SW 1271 (cell line): ENCODE measurements at regions not wholly inside any gene's neighbourhood (a gene's known extent, or its start where the extent isn't known, plus 50 kb on each side); places are given as distances from the start of the nearest gene placed in this dataset.
"Not testable (repeated sequence)": the region's sequence is repeated elsewhere in the genome, so short reads cannot be mapped to it uniquely, and the experiment has no call there.

Source experiments
- DNase-seq, 2 experiments: peaks; one replicate each; lab custom pipeline; 2025; lab: John Stamatoyannopoulos, UW

DNA sequence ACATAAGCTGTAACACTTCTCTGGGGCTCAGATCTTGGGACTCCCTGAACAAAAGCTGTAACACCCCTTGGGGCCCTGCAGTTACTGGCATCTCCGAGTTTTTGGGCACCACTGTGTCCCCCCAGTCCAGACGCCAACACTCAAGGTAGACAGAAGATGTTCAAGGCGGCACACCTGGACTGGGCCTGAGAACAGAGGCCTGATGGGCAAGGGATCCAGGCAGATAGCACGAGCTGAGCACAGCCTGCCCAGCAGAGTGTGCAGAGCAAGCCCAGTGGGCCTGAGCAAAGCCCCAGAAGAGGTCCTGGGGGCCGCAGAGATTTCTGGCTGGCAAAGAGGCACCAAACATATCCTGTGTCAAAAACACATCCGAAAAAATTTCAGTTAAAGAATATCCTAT lies 1163.3 kb upstream of the PRR20A start:
- DNase-seq, result no peak

DNA sequence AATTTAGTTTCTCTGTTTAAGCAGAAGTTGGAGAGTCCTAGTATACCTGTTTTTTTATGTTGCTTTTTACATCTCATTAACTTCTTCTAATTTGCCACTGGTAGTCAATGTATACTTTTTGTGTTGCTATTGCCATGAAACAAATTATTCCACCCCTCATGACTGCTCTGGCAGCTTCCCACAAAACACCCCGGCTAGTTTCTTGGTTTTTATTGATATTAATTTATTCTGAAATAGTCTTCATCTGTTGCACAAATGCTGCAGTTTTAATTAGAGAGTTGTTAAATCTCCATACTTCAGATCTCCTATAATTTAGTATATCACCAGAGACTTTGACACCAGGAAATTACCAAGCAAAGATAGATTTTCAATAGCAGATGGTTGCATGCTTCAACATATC lies 1159.3 kb upstream of the PRR20A start:
- DNase-seq, result no peak

DNA sequence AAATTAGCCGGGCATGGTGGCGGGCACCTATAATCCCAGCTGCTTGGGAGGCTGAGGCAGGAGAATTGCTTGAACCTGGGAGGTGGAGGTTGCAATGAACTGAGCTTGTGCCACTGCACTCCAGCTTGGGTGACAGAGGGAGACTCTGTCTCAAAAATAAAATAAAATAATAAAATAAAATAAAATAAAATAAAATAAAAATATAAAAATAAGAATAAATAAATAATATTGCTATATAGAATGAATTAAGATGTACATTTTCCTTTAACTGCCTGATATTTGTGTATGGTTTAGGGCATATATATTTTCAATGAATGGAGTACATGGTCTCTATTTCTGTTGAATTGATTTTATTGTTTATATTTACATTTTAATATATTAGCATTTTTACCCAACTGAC lies 1156.7 kb upstream of the PRR20A start:
- not testable (repeated sequence) for DNase-seq

DNA sequence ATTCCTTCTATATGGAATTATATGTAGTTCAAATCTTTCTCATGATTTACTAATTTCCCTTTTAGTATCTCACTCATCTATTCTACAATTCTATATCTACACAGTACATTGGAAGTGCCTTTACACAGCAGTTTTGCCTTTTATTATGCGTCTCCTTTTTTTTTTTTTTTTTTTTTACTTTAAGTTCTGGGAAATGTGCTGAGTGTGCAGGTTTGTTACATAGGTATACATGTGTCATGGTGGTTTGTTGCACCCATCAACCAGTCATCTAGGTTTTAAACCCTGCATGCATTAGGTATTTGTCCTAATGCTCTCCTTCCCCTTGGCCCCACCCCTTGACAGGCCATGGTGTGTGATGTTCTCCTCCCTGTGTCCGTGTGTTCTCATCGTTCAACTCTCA lies 1150.1 kb upstream of the PRR20A start:
- no peak for DNase-seq

DNA sequence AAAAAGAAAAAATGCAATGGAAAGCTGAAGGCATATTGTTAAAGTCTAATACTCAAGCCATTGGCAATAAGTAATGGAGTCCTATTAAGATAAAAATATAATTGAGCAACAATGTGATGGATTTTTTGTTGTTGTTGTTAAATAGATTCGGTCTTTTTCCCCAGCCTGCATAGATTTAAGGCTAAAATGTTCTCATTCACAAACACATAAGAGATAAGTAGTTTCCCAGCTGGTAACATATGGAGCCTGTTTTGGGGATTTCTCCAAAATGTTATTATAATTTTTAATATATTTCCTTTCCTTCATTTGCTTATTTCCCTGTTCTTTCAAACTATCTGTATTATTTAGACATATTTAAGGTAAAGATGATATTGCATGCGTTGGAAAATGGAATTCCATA lies 1149.1 kb upstream of the PRR20A start:
- no peak for DNase-seq

DNA sequence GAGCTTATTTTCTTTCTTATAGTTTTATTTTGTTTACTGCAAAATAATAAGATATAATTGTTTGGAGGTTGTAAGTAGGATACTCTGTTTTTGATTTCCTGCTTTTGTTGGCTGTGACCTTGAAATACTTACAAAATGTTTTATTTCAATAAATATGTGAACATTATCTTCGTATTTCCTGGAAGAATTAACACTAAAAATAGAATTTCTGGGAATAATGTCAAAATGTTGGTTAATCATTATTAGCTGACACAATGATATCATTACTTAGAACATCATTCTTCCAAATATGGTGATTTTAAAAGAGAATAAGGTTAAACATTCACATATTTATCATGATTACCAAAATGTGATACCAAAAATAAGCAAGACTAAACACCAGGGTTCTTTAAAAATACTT lies 1148.6 kb upstream of the PRR20A start:
- DNase-seq, result no peak

DNA sequence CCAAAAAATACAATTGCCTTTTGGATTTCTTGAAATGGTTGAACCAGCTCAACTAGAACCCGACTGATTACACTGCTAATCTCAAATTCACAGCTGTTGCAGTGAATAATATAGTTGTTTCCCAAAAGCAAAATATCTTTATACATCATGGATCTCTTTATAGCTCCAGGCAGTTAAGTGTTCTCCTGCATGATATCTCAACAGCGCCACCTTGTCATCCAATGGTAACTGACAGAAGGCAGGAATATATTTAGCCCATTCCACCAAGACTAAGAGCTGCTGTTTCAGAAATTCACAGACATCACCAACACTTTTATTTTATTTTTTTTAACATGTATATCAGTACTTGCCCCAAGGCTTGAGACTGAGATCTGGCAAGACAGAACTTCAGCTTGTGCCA lies 1141.0 kb upstream of the PRR20A start:
- no peak for DNase-seq

DNA sequence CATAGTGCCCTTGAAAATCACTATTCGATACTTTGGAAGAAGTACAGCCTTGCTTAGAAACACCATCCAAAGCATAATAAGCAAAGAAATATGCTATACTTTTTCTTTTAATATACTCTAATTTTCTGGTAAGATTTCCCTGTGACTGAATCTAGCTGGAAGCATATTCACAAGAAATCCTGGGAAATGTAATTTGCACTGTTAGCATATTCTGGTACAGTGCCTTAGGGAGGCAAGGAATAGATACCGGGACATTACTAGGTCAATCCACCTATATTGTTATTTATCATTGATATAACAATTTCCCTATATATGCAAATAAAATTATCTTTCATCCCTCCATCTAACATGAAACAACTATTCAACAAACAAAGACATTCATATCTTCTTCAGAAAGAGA lies 1131.3 kb upstream of the PRR20A start:
- no peak for DNase-seq

DNA sequence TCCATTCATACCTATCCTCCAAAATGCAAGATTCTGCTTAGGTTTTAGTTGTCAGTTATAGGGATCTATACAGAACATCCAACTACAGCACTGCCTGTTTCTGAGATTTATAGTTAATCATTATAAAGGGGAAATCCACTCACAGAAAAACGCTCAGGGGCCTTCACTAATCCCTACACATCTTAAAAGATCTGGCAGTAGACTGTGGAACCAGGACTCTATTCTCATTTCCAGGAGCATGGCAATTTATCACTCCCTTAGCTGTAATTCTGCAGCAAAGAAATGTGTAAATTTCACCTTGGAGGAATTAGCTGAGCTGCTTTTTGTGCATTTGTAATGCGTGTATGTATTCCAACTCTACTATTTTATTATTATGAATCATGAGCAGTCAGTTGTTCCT lies 1128.1 kb upstream of the PRR20A start:
- DNase-seq, result no peak

DNA sequence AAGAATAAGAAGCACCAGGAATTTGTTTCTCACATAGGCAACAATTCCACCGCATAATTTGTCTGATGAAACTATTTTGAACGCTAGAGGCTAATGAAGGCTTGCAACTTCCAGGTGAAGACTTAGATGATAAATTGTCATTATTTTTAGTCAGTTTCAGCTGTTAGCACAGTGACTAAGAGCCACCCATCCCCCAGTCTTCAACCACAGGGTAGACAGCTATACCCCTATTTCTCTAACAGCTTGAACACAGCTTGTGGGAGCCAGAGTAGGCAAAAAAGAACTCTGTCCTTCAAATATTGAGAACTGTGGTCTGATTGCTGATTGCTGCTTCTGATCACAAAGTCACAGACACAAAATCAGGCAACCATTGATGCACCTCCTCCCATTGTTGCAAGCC lies 1124.8 kb upstream of the PRR20A start:
- DNase-seq, result no peak

DNA sequence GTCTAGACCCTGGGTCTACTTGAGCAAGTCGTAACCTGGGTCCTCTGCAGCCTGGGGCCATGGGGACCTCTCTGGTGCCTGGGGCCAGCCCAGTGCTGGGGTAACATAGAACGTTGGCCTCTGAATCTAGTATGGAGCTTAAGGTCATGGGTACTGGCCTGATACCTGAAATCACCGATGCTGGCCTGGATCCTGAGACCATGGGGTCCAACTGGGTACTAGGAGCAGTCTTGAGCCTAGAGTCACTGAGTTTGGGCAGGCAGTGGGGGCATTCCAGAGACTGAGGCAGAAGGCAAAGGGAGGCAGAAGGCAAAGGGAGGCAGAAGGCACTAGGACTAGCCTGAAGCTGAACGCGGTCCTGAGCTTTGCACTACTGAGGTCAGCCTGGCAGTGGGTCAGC lies 1121.1 kb upstream of the PRR20A start:
- no peak for DNase-seq

DNA sequence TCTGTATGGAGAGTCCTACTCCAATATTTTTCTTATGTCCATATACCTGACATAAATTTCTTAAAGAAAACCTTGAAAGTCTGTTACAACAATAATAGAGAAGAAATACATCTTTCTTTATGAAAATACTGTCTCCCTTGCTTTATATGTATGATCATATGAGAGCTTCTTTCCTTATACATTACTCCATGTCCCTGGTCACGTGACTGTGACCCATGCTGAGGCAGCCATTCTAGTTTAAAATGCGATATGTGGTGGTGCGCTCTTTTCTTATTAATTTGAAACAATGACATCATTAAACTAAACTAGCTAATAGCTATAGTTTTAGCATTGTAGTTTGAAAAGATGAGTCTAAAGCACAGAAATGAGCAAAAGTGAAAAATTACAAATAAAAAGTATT lies 1120.3 kb upstream of the PRR20A start:
- DNase-seq, result no peak

DNA sequence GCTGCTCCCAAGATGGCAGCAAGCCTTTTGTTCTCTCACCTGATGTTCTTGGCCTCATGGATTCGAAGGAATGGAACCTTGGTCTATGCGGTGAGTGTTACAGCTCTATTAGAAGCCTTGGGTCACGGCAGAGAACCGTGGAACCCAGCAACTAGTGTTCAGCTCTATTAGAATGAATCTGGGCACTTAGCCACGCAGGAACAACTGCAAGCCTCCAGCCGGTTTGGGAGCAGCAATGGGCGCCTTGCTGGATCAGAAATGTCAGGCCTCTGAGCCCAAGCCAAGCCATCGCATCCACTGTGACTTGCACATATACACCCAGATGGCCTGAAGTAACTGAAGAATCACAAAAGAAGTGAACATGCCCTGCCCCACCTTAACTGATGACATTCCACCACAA lies 1100.7 kb upstream of the PRR20A start:
- DNase-seq, result no peak

DNA sequence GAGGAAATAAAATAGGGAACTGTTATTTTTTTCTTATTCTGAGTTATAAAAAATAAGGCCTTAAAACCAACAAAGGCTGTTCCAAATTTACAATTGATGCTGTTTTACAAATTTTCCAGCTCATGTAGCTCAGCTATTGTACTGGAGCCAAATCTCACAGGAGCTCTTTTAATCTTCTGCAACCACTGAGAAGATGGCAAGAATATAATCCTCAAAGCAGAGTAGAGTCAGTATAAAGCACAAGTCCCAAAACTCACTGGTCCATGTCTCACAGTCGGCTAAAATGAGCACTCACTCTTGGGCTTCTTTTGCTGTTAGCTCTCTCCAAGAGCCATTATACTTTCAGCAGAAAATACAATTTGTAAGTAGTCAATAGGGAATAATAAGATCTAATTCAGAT lies 1074.4 kb upstream of the PRR20A start:
- DNase-seq, result no peak

DNA sequence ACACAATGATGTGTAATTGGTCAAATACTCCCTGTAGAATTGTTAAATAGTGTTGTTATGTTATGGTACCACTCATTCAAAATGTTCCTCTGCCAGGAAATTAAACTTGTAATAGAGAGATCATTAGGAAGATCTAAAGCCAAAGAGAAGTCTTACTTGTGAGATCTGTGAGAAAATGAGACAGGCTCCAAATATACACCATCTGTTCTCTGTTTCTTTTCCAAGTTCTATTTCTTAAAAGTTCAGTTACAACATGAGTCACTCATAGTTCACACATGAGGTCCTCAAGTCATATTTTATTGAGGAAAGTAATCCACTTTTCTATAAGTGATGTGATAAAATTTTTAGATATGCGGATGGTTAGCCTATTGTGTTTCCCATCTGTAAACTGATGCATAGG lies 1038.1 kb upstream of the PRR20A start:
- no peak for DNase-seq

DNA sequence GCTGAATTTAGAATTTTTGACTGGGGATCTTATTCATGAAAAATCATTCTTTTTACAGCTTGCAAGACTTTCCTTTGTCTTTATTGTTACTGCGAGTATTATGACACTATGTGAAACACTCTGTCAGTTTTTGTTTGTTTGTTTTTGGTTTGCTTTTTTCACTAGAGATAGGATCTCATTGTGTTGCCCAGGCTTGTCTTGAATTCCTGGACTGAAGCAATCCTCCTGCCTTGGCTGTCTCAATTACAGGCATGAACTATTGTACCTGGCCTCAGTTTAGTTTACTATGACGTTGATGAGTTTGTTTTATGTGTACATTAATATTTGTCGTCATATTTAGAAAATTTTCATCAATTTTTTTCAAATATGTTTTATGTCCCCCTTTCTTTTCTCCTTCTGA lies 1030.0 kb upstream of the PRR20A start:
- DNase-seq, result no peak

DNA sequence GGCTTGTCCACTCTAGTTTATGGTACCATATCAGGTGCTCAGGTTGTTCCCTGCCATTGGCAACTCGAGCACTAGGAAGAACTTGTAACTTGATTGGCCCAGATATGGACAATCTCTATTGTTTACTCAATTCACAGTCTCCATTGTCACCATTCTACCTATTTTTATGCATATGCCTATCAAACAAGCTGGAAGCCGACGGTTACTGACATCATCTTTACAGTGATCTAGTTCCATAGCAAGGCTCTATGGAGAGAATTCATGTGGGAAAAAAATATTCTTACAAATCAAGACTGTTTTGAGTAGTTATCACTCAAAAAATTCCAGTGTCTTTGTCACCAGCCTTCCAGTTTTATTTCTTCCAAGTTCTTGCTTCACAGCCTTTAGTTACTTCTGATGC lies 1006.2 kb upstream of the PRR20A start:
- no peak for DNase-seq

DNA sequence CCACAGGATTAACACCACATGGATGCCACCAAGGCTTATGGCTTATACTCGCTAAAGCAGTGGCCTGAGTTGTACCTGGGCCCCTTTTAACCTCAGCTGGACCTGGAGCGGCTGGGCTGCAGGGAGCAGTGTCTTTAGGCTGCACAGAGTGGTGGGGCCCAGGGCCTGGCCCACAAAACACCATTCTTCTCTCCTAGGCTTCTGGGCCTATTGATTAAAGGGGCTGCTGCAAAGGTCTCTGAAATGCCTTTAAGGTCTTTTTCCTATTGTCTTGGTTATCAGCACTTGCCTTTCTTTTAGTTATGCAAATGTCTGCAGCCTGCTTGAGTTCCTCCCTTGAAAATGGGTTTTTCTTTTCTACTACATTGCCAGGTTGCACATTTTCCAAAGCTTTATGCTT lies 973.9 kb upstream of the PRR20A start:
- DNase-seq, result no peak

DNA sequence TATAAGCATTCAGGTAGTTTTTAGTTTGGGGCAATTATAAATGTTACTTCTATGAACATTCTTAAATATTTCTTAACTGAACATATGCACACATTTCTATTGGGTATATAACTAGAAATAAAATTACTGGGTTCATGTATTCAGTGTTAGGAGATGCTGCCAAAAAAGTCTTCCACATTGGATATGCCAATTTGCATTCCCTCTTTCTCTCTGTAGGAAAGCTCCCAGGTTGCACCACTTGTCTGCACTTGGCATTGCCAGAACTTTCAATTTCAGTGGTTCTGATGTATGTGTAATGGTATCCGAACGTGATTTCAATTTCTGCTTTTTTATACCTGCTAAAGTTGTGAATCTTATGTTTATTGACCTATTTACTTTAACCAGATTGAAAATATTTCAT lies 972.1 kb upstream of the PRR20A start:
- no peak for DNase-seq

DNA sequence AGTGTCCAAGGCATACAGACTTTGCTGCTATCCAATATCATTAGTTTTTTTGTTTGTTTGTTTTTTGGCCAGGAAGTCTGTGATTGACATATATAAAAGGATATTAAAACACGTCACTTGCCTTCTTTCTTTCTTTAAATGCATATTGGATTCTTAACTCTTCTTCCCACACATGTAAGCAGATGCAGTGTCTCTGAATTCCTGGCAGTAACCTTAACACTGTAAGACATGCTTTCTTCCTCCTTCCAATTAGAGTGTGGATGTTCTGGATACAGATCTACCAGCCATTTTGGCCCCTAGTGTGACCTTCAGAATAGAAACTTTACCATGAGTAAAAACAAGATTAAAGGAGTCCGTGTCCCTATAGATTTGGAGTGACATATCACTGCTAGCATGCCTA lies 967.4 kb upstream of the PRR20A start:
- no peak for DNase-seq

DNA sequence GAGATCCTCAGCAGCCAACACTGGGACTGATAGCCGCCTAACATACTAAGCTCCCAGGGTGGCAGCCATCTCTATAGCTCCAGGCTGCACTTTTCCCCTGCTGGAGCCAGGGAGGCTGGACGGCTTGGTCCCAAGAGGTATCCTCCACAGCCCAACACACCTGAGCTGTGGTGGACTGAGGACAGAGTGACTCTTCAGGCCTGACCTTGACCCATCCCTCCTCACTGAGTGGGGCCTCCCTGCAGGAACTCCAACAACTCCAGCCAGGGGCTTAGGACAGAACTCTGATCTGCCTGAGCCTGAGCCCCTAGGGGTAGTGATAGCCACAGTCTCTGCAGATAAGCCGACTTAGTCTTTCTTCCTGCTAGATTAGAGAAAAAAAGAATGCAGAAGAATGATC lies 958.1 kb upstream of the PRR20A start:
- DNase-seq, result no peak

DNA sequence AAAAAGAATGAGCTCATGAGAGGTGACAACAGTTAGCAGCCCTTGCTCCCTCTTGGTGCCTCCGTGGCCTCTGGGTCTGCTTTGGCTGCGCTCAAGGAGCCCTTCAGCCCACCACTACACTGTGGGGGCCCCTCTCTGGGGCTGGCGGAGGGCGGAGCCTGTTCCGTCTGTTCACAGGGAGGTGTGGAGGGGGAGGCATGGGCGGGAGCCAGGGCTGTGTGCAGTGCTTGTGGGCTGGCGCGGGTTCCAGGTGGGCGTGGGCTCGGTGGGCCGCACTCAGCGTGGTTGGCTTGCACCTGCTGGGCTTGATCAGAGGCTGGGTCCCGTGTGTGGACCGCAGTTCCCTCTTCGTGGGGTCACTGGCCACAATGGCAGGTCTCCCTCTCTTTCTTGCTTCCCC lies 953.4 kb upstream of the PRR20A start:
- no peak for DNase-seq

DNA sequence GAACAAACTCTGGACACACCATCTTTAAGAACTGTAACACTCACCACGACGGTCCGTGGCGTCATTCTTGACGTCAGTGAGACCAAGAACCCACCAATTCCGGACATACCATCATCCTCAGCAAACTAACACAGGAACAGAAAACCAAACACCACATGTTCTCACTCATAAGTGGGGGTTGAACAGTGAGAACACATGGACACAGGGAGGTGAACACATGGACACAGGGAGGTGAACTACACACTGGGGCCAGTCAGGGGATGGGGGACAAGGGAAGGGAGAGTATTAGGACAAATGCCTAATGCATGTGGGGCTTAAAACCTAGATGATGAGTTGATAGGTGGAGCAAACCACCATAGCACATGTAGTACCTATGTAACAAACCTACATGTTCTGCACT lies 952.1 kb upstream of the PRR20A start:
- DNase-seq, result not testable (repeated sequence)

DNA sequence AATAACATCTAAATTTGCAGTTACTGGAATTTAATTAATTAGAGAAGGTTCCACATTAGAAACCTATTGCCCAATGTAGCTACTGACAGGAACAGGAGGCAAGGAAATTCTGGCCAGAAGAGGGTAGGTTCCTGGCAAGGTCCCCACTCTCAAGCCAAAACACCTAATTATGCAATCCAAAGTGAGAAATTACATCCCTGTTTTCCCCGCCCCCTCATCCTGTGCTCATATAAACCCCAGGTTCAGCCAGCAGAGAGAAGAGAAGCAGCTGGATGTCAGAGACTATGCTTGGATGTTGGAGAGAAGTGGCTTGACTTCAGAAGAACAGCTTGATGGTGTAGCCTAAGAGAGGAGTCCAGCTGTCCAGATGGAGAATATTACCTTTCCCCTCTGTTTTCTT lies 951.3 kb upstream of the PRR20A start:
- no peak for DNase-seq

DNA sequence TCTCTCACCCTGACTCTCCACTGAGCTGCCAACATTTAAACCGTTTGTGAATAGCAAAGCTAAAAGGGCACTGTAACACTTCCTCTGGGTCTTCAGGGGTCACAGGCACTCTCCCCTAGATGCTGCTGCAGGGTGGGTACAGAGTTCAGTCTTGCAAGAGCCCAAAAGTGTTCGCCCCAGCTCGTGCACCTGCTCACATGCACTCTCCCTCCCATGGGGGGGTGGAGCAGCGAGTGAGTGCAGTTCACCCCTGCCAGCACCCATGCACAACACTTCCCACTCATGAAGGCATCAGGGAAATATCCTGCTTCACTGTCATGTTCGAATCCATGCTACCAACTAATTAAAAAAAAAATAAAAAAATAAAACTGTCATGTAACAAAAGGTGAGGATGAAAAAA lies 950.7 kb upstream of the PRR20A start:
- DNase-seq, result no peak
